Esophagus squamous epithelium (tissue), 5 donors: ENCODE measurements at regions not wholly inside any gene's neighbourhood (a gene's known extent, or its start where the extent isn't known, plus 50 kb on each side); places are given as distances from the start of the nearest gene placed in this dataset.
"Not testable (repeated sequence)": the region's sequence is repeated elsewhere in the genome, so short reads cannot be mapped to it uniquely, and the experiment has no call there.

Source experiments
- DNase-seq: peaks from one replicate; lab custom pipeline; 2025; lab: John Stamatoyannopoulos, UW
- H3K27ac ChIP-seq, 4 donors: fragments of 200-600 bp; sonication (generic); one replicate each; pipeline ENCODE4 v1.5.1; 2016 to 2019; ENCODE audit warnings: mild to moderate bottlenecking in 1 of 4
- H3K27me3 ChIP-seq, 4 donors: fragments of 200-600 bp; sonication (generic); 1 replicate in 3 of 4; 2 replicates in 1 of 4; pipeline versions ENCODE4 v1.5.1 to v1.6.0; 2017 to 2021; ENCODE audit warnings: antibody characterized with exemption in 1 of 4
- H3K36me3 ChIP-seq, 3 donors: fragments of 200-600 bp; sonication (generic); one replicate each; pipeline ENCODE4 v1.5.1; 2016 to 2019
- H3K4me1 ChIP-seq, 3 donors: fragments of 200-600 bp; sonication (generic); one replicate each; pipeline ENCODE4 v1.5.1; 2017 to 2019
- H3K4me3 ChIP-seq, 4 donors: fragments of 200-600 bp; sonication (generic); 1 replicate in 3 of 4; 2 replicates in 1 of 4; pipeline ENCODE4 v1.5.1; 2016 to 2019; ENCODE audit warnings: mild to moderate bottlenecking in 2 of 4, moderate library complexity in 1 of 4
- H3K9me3 ChIP-seq, 3 donors: fragments of 200-600 bp; sonication (generic); one replicate each; pipeline ENCODE4 v1.5.1; 2016 to 2019
- POLR2A ChIP-seq, 4 donors: fragments of 450-650 bp; IDR thresholded peaks; one replicate each; pipeline ENCODE4 v1.6.1; 2017; ENCODE audit warnings: antibody characterized with exemption in 4 of 4, mild to moderate bottlenecking in 4 of 4, moderate library complexity in 3 of 4
- WGBS, 2 donors: methylation state at CpG; one replicate each; pipeline ENCODE4 v1.1.5; 2018; 5-methylcytosine and 5-hydroxymethylcytosine counted together
- intact Hi-C: fragments of 100-400 bp; cut with DNase I; formaldehyde crosslinking; loops from one replicate; pipeline ENCODE4 v1.15.0; 2022
- TF ChIP-seq, protein P1 (sequence below), 6 experiments: fragments of 450-650 bp in 4 of 6; fragments of 200-600 bp in 2 of 6; sonication (generic) in 2 of 6; IDR thresholded peaks; one replicate each; pipeline ENCODE4 v1.5.1; 2016 to 2019; ENCODE audit warnings: antibody characterized with exemption in 6 of 6, mild to moderate bottlenecking in 4 of 6, moderate library complexity in 4 of 6
- donor health status: DM: yes; HTN: yes; CAD: no.

DNA sequence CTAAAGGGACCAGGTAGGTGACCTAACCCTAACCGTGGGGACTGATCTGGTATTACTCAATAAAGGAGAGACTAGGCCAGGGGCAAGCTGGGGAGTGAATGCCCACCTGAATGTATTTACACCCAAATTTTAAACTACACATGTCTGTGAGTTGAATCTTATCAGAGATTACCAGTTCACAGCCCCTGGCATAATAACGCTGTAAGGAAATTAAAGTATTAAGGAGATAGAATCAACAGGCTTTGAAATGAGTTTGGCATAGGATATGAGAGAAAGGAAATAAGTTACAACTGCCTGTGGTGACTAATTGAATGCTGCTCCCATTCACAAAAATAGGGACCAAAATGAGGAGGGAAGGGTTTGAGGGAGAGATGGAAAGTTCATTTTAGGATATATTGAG is 593.3 kb downstream of the CSNK1G3 start:
- H3K4me3 ChIP-seq: no peak overlapping the region
- H3K27me3 ChIP-seq: no peaks in the 10 kb centered on the region
- no peaks in the 10 kb centered on the region for H3K9me3 ChIP-seq
- intact Hi-C loops: no loop called here
- H3K27ac ChIP-seq: peak overlapping the region in 2 of 4 donors; percentile 49 to 69
- H3K36me3 ChIP-seq: no peaks in the 10 kb centered on the region
- DNase-seq: no peak
- H3K4me1 ChIP-seq: peaks cover 0 to 39% (median 0%) of the 10 kb centered on the region in 3 donors
- WGBS, 2 donors: 36 to 64% methylated on average over 2 of the region's 2 CpGs
- no peak for TF ChIP-seq POLR2A (IDR thresholded peaks at IDR 0.05)
- TF ChIP-seq, protein P1, sequence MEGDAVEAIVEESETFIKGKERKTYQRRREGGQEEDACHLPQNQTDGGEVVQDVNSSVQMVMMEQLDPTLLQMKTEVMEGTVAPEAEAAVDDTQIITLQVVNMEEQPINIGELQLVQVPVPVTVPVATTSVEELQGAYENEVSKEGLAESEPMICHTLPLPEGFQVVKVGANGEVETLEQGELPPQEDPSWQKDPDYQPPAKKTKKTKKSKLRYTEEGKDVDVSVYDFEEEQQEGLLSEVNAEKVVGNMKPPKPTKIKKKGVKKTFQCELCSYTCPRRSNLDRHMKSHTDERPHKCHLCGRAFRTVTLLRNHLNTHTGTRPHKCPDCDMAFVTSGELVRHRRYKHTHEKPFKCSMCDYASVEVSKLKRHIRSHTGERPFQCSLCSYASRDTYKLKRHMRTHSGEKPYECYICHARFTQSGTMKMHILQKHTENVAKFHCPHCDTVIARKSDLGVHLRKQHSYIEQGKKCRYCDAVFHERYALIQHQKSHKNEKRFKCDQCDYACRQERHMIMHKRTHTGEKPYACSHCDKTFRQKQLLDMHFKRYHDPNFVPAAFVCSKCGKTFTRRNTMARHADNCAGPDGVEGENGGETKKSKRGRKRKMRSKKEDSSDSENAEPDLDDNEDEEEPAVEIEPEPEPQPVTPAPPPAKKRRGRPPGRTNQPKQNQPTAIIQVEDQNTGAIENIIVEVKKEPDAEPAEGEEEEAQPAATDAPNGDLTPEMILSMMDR (IDR thresholded peaks at IDR 0.05): no peak

DNA sequence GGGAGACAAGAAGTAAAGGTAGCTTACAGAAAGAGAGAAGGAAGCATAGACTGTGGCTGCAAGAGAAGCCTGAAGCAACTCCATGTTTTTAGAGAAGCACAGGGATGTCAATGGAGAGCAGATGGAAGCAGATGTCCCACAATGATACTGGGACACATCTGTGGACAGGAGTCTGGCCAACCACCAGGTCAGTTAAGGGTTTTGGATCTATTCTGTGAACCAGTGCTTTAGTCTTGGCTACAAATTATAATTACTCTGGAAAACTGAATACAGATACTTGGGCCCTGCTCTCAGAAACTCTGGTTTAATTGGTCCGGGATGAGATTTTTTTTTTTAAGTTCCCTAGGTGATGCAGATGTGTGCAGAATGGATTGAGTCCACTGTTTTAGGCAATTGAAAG is 592.8 kb downstream of the CSNK1G3 start:
- Histone ChIP-seq H3K4me3 (no peak overlapping the region), H3K4me1 (peaks cover 0 to 39% (median 0%) of the 10 kb centered on the region in 3 donors), H3K27ac (peak overlapping the region in 3 of 4 donors; percentile 6 to 69 (median 49)), H3K9me3 (no peaks in the 10 kb centered on the region), H3K36me3 (no peaks in the 10 kb centered on the region), H3K27me3 (no peaks in the 10 kb centered on the region)
- no peak for DNase-seq
- intact Hi-C loops: no loop called here
- TF ChIP-seq POLR2A (IDR thresholded peaks at IDR 0.05): no peak
- WGBS, 2 donors: 69 to 100% methylated on average over 1 of the region's 1 CpG

DNA sequence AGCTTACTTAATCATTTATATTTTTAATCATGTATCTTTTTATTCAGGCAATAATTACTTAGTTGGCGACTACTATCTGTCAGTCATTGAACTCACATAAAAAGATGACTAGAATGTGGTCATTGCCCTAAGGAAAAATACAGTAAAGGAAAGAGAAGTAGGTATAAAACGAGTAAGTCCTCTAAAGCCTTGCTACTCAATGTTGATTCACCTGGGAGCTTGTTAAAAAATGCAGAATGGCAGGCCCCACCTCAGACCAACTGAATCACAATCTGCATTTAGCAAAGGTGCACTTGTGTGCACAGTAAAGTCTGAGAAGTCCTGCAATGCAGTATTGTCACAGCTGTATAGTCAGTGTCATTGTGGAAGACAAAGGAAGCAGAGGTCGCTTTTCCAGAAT is 592.4 kb downstream of the CSNK1G3 start:
- WGBS, 2 donors: 45 to 55% methylated on average over 3 of the region's 3 CpGs
- Histone ChIP-seq H3K4me1 (peaks cover 0 to 39% (median 0%) of the 10 kb centered on the region in 3 donors), H3K27me3 (no peaks in the 10 kb centered on the region), H3K27ac (peak overlapping the region in 3 of 4 donors; percentile 53 to 69 (median 54)), H3K4me3 (no peak overlapping the region), H3K9me3 (no peaks in the 10 kb centered on the region), H3K36me3 (no peaks in the 10 kb centered on the region)
- intact Hi-C loops: no loop called here
- no peak for DNase-seq
- TF ChIP-seq POLR2A (IDR thresholded peaks at IDR 0.05): no peak
- TF ChIP-seq, protein P1 (IDR thresholded peaks at IDR 0.05): no peak

DNA sequence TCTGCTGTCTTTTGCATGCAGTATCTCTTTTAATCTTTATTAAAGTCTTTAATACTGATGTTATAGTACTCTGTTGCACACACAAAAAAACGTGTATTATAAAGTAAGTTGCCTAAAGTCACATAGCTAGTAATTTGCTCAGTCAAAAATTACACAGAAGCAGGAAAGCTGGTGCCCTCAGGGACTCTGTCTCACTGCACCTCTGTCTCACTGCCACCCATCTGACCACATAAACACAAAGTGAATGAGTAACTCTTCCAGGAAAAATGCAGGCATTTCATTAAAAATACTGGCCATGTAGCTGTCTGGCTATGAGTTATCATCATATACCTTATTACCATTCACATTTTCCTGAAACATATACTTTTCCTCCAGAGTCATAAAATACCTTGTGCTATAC is 591.7 kb downstream of the CSNK1G3 start:
- Histone ChIP-seq H3K27ac (peak overlapping the region in 3 of 4 donors; percentile 53 to 65 (median 54)), H3K4me3 (no peak overlapping the region), H3K36me3 (no peaks in the 10 kb centered on the region), H3K27me3 (no peaks in the 10 kb centered on the region), H3K4me1 (peaks cover 0 to 39% (median 0%) of the 10 kb centered on the region in 3 donors), H3K9me3 (no peaks in the 10 kb centered on the region)
- TF ChIP-seq, protein P1 (IDR thresholded peaks at IDR 0.05): no peak
- TF ChIP-seq POLR2A (IDR thresholded peaks at IDR 0.05): no peak
- WGBS, 2 donors: 30 to 50% methylated on average over 1 of the region's 1 CpG
- intact Hi-C loops: no loop called here
- DNase-seq: no peak

DNA sequence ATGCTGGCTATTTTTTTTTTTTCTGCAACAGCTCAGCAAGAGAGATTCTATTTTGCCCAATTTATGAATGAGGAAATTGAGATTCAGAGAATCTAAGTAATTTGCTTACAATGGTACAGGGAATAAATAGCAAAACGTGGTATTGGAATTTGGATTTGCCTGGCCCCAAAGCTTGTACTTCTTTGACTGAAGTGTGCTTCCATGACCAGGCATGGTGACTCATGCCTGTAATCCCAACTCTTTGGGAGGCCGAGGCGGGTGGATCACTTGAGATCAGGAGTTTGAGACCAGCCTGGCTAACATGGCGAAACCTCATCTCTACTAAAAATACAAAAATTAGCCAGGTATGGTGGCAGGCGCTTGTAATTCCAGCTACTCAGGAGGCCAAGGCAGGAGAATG is 591.1 kb downstream of the CSNK1G3 start:
- H3K36me3 ChIP-seq, H3K4me3 ChIP-seq, intact Hi-C loops, H3K27me3 ChIP-seq, DNase-seq, H3K27ac ChIP-seq, H3K9me3 ChIP-seq: not testable (repeated sequence)
- WGBS, 2 donors: 58 to 86% methylated on average over 4 to 5 of the region's 5 CpGs
- H3K4me1 ChIP-seq: peaks cover 0 to 39% (median 0%) of the 10 kb centered on the region in 3 donors

DNA sequence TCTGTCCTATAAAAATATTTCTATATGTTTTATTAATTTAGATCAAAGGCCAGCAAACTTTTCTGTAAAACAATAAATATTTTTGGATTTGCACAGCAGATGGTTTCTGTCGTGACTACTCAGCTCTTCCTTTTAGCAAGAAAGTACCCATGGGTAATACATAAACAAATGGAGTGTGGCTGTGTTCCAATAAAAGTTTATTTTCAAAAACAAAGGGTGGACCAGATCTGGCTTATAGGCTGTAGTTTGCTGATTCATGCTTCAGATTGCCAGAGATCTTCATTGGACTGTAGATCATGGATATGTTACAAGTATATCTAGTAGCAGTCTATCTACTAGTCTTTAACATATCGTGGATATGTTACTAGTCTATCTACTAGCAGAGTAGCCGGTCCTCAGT is 590.5 kb downstream of the CSNK1G3 start:
- no peak for DNase-seq
- no peaks in the 10 kb centered on the region for H3K36me3 ChIP-seq
- no peaks in the 10 kb centered on the region for H3K9me3 ChIP-seq
- H3K27me3 ChIP-seq: no peaks in the 10 kb centered on the region
- WGBS, 2 donors: 64 to 80% methylated on average over 3 of the region's 3 CpGs
- no peak overlapping the region for H3K4me3 ChIP-seq
- no peak overlapping the region for H3K27ac ChIP-seq
- intact Hi-C loops: no loop called here
- H3K4me1 ChIP-seq: peaks cover 0 to 39% (median 0%) of the 10 kb centered on the region in 3 donors
- TF ChIP-seq, protein P1 (IDR thresholded peaks at IDR 0.05): no peak
- TF ChIP-seq POLR2A (IDR thresholded peaks at IDR 0.05): no peak
